ENCODE measurements at regions not wholly inside any gene's neighbourhood (a gene's known extent, or its start where the extent isn't known, plus 50 kb on each side); places are given as distances from the start of the nearest gene placed in this dataset.
A peak's percentile ranks its signal among the peaks of the same experiment; 100 is the strongest.

GRCh38 chr18:55795101-55795669, 207.2 kb upstream of the TCF4 start:
- WGBS, 2 donors (ENCODE audit: low coverage in 1 of 2) = 60 to 68% methylated on average over 2 of the region's 2 CpGs
- H3K4me3 ChIP-seq = peak overlapping the region in 1 of 2 donors; percentile 5
- TF ChIP-seq EP300 (IDR thresholded peaks at IDR 0.05) = no peak
- no peak for TF ChIP-seq POLR2AphosphoS5 (IDR thresholded peaks at IDR 0.05)
- TF ChIP-seq POLR2A (IDR thresholded peaks at IDR 0.05) = no peak
- no peak for TF ChIP-seq CTCF (IDR thresholded peaks at IDR 0.05)
- no peaks in the 10 kb centered on the region for H3K27me3 ChIP-seq
- peaks cover 0 to 8% (median 0%) of the 10 kb centered on the region in 3 donors for H3K4me1 ChIP-seq
- no peaks in the 10 kb centered on the region for H3K36me3 ChIP-seq
- H3K9me3 ChIP-seq = no peaks in the 10 kb centered on the region
- H3K27ac ChIP-seq = peak overlapping the region in 3 of 4 donors; percentile 15 to 51 (median 44)
- ATAC-seq = no peak

GRCh38 chr18:55794288-55795052, 206.5 kb upstream of the TCF4 start:
- H3K36me3 ChIP-seq = no peaks in the 10 kb centered on the region
- TF ChIP-seq POLR2AphosphoS5 (IDR thresholded peaks at IDR 0.05) (no peak), EP300 (IDR thresholded peaks at IDR 0.05) (no peak), CTCF (IDR thresholded peaks at IDR 0.05) (no peak), POLR2A (IDR thresholded peaks at IDR 0.05) (no peak)
- no peaks in the 10 kb centered on the region for H3K27me3 ChIP-seq
- H3K4me1 ChIP-seq = peaks cover 0 to 8% (median 0%) of the 10 kb centered on the region in 3 donors
- no peak for ATAC-seq
- no peaks in the 10 kb centered on the region for H3K9me3 ChIP-seq
- H3K27ac ChIP-seq = peak overlapping the region in 3 of 4 donors; percentile 15 to 51 (median 44)
- WGBS, 2 donors (ENCODE audit: low coverage in 1 of 2) = 39 to 47% methylated on average over 6 to 8 of the region's 8 CpGs
- peak overlapping the region in 1 of 2 donors; percentile 5 for H3K4me3 ChIP-seq

- no peak overlapping the region for H3K27ac ChIP-seq
- no peaks in the 10 kb centered on the region for H3K9me3 ChIP-seq
- no peak overlapping the region for H3K4me3 ChIP-seq
- peaks cover 0 to 8% (median 0%) of the 10 kb centered on the region in 3 donors for H3K4me1 ChIP-seq
- H3K36me3 ChIP-seq = no peaks in the 10 kb centered on the region
- no peaks in the 10 kb centered on the region for H3K27me3 ChIP-seq
- TF ChIP-seq POLR2AphosphoS5 (IDR thresholded peaks at IDR 0.05) (no peak), POLR2A (IDR thresholded peaks at IDR 0.05) (no peak), EP300 (IDR thresholded peaks at IDR 0.05) (no peak), CTCF (IDR thresholded peaks at IDR 0.05) (no peak)
- ATAC-seq = no peak
Measured at GRCh38 chr18:55790296-55790695, 202.3 kb upstream of the TCF4 start.

- TF ChIP-seq POLR2AphosphoS5 (IDR thresholded peaks at IDR 0.05) = no peak
- no peak for TF ChIP-seq EP300 (IDR thresholded peaks at IDR 0.05)
- no peak for TF ChIP-seq POLR2A (IDR thresholded peaks at IDR 0.05)
- no peak for TF ChIP-seq CTCF (IDR thresholded peaks at IDR 0.05)
- 63 to 78% methylated on average over 3 of the region's 3 CpGs for WGBS, 2 donors (ENCODE audit: low coverage in 1 of 2)
- Histone ChIP-seq H3K36me3 (no peaks in the 10 kb centered on the region), H3K27ac (no peak overlapping the region), H3K27me3 (no peaks in the 10 kb centered on the region), H3K9me3 (no peaks in the 10 kb centered on the region), H3K4me1 (no peaks in the 10 kb centered on the region), H3K4me3 (no peak overlapping the region)
- ATAC-seq = no peak
Measured at GRCh38 chr18:55787536-55788073, 199.6 kb upstream of the TCF4 start.

All from gastroesophageal sphincter (tissue), 4 donors.